ENCODE measurements at regions not wholly inside any gene's neighbourhood (a gene's known extent, or its start where the extent isn't known, plus 50 kb on each side); places are given as distances from the start of the nearest gene placed in this dataset.
"Not testable (repeated sequence)": the region's sequence is repeated elsewhere in the genome, so short reads cannot be mapped to it uniquely, and the experiment has no call there.

GRCh38 chrX:118254611-118255010 is 91.3 kb upstream of the WDR44 start:
- Histone ChIP-seq H3K4me1 (ENCODE audit: control insufficient read depth, insufficient read depth, low read length) (peaks cover 6% of the 10 kb centered on the region; the same call in 1 of the 2 replicates), H3K4me3 (ENCODE audit: low read depth, low read length) (no peak overlapping the region), H3K9me3 (ENCODE audit: control insufficient read depth, insufficient read depth, low read length) (no peaks in the 10 kb centered on the region), H3K36me3 (ENCODE audit: control insufficient read depth, insufficient read depth, low read length) (no peaks in the 10 kb centered on the region), H3K27me3 (ENCODE audit: control insufficient read depth, insufficient read depth, low read length) (no peaks in the 10 kb centered on the region), H3K27ac (ENCODE audit: low read depth, low read length) (no peak overlapping the region), H3K9ac (ENCODE audit: low read depth, low read length) (no peak overlapping the region)

- peaks cover 6% of the 10 kb centered on the region; the same call in 1 of the 2 replicates for H3K4me1 ChIP-seq (ENCODE audit: control insufficient read depth, insufficient read depth, low read length)
- no peaks in the 10 kb centered on the region for H3K36me3 ChIP-seq (ENCODE audit: control insufficient read depth, insufficient read depth, low read length)
- H3K9ac ChIP-seq (ENCODE audit: low read depth, low read length), result no peak overlapping the region
- H3K27ac ChIP-seq (ENCODE audit: low read depth, low read length), result no peak overlapping the region
- H3K4me3 ChIP-seq (ENCODE audit: low read depth, low read length), result no peak overlapping the region
- no peaks in the 10 kb centered on the region for H3K9me3 ChIP-seq (ENCODE audit: control insufficient read depth, insufficient read depth, low read length)
- H3K27me3 ChIP-seq (ENCODE audit: control insufficient read depth, insufficient read depth, low read length), result no peaks in the 10 kb centered on the region
Measured at GRCh38 chrX:118255921-118256320, 90.0 kb upstream of the WDR44 start.

- Histone ChIP-seq H3K27ac (ENCODE audit: low read depth, low read length) (no peak overlapping the region), H3K9ac (ENCODE audit: low read depth, low read length) (no peak overlapping the region), H3K9me3 (ENCODE audit: control insufficient read depth, insufficient read depth, low read length) (no peaks in the 10 kb centered on the region), H3K36me3 (ENCODE audit: control insufficient read depth, insufficient read depth, low read length) (no peaks in the 10 kb centered on the region), H3K4me3 (ENCODE audit: low read depth, low read length) (no peak overlapping the region), H3K27me3 (ENCODE audit: control insufficient read depth, insufficient read depth, low read length) (no peaks in the 10 kb centered on the region), H3K4me1 (ENCODE audit: control insufficient read depth, insufficient read depth, low read length) (peaks cover 6% of the 10 kb centered on the region; the same call in 1 of the 2 replicates)
Measured at GRCh38 chrX:118257781-118258180, 88.1 kb upstream of the WDR44 start.

GRCh38 chrX:118259213-118259612 is 86.7 kb upstream of the WDR44 start:
- Histone ChIP-seq H3K4me3 (ENCODE audit: low read depth, low read length) (no peak overlapping the region), H3K9me3 (ENCODE audit: control insufficient read depth, insufficient read depth, low read length) (no peaks in the 10 kb centered on the region), H3K4me1 (ENCODE audit: control insufficient read depth, insufficient read depth, low read length) (peaks cover 6% of the 10 kb centered on the region; the same call in 1 of the 2 replicates), H3K36me3 (ENCODE audit: control insufficient read depth, insufficient read depth, low read length) (no peaks in the 10 kb centered on the region), H3K9ac (ENCODE audit: low read depth, low read length) (no peak overlapping the region), H3K27me3 (ENCODE audit: control insufficient read depth, insufficient read depth, low read length) (no peaks in the 10 kb centered on the region), H3K27ac (ENCODE audit: low read depth, low read length) (no peak overlapping the region)

GRCh38 chrX:118261151-118261550 is 84.8 kb upstream of the WDR44 start:
- H3K9ac ChIP-seq (ENCODE audit: low read depth, low read length), result no peak overlapping the region
- H3K4me3 ChIP-seq (ENCODE audit: low read depth, low read length), result no peak overlapping the region
- no peaks in the 10 kb centered on the region for H3K36me3 ChIP-seq (ENCODE audit: control insufficient read depth, insufficient read depth, low read length)
- no peak overlapping the region for H3K27ac ChIP-seq (ENCODE audit: low read depth, low read length)
- peaks cover 6% of the 10 kb centered on the region; the same call in 1 of the 2 replicates for H3K4me1 ChIP-seq (ENCODE audit: control insufficient read depth, insufficient read depth, low read length)
- no peaks in the 10 kb centered on the region for H3K9me3 ChIP-seq (ENCODE audit: control insufficient read depth, insufficient read depth, low read length)
- no peaks in the 10 kb centered on the region for H3K27me3 ChIP-seq (ENCODE audit: control insufficient read depth, insufficient read depth, low read length)

GRCh38 chrX:118271775-118272174 is 74.1 kb upstream of the WDR44 start:
- Histone ChIP-seq H3K27me3 (ENCODE audit: control insufficient read depth, insufficient read depth, low read length) (no peaks in the 10 kb centered on the region), H3K27ac (ENCODE audit: low read depth, low read length) (no peak overlapping the region), H3K4me1 (ENCODE audit: control insufficient read depth, insufficient read depth, low read length) (no peaks in the 10 kb centered on the region), H3K9me3 (ENCODE audit: control insufficient read depth, insufficient read depth, low read length) (no peaks in the 10 kb centered on the region), H3K9ac (ENCODE audit: low read depth, low read length) (no peak overlapping the region), H3K36me3 (ENCODE audit: control insufficient read depth, insufficient read depth, low read length) (no peaks in the 10 kb centered on the region), H3K4me3 (ENCODE audit: low read depth, low read length) (no peak overlapping the region)

- Histone ChIP-seq H3K27ac (ENCODE audit: low read depth, low read length) (no peak overlapping the region), H3K4me3 (ENCODE audit: low read depth, low read length) (no peak overlapping the region), H3K36me3 (ENCODE audit: control insufficient read depth, insufficient read depth, low read length) (no peaks in the 10 kb centered on the region), H3K27me3 (ENCODE audit: control insufficient read depth, insufficient read depth, low read length) (no peaks in the 10 kb centered on the region), H3K9ac (ENCODE audit: low read depth, low read length) (no peak overlapping the region), H3K4me1 (ENCODE audit: control insufficient read depth, insufficient read depth, low read length) (no peaks in the 10 kb centered on the region), H3K9me3 (ENCODE audit: control insufficient read depth, insufficient read depth, low read length) (no peaks in the 10 kb centered on the region)
Measured at GRCh38 chrX:118272242-118272641, 73.7 kb upstream of the WDR44 start.

GRCh38 chrX:118286066-118286762 is 59.7 kb upstream of the WDR44 start:
- Histone ChIP-seq H3K9me3 (ENCODE audit: control insufficient read depth, insufficient read depth, low read length) (no peaks in the 10 kb centered on the region), H3K4me3 (ENCODE audit: low read depth, low read length) (no peak overlapping the region), H3K9ac (ENCODE audit: low read depth, low read length) (no peak overlapping the region), H3K36me3 (ENCODE audit: control insufficient read depth, insufficient read depth, low read length) (no peaks in the 10 kb centered on the region), H3K4me1 (ENCODE audit: control insufficient read depth, insufficient read depth, low read length) (0 out of 2 replicates have a peak, but pooled peaks cover 4% of the 10 kb centered on the region), H3K27me3 (ENCODE audit: control insufficient read depth, insufficient read depth, low read length) (no peaks in the 10 kb centered on the region), H3K27ac (ENCODE audit: low read depth, low read length) (no peak overlapping the region)

- H3K27me3 ChIP-seq (ENCODE audit: control insufficient read depth, insufficient read depth, low read length); H3K9me3 ChIP-seq (ENCODE audit: control insufficient read depth, insufficient read depth, low read length); H3K4me3 ChIP-seq (ENCODE audit: low read depth, low read length); H3K9ac ChIP-seq (ENCODE audit: low read depth, low read length); H3K36me3 ChIP-seq (ENCODE audit: control insufficient read depth, insufficient read depth, low read length); H3K27ac ChIP-seq (ENCODE audit: low read depth, low read length): not testable (repeated sequence)
- H3K4me1 ChIP-seq (ENCODE audit: control insufficient read depth, insufficient read depth, low read length), result peaks cover 11% of the 10 kb centered on the region
Measured at GRCh38 chrX:118295818-118296217, 50.1 kb upstream of the WDR44 start.

Data from HUES48 (cell line).